ENCODE measurements at regions not wholly inside any gene's neighbourhood (a gene's known extent, or its start where the extent isn't known, plus 50 kb on each side); places are given as distances from the start of the nearest gene placed in this dataset.
"Not testable (repeated sequence)": the region's sequence is repeated elsewhere in the genome, so short reads cannot be mapped to it uniquely, and the experiment has no call there.

DNA sequence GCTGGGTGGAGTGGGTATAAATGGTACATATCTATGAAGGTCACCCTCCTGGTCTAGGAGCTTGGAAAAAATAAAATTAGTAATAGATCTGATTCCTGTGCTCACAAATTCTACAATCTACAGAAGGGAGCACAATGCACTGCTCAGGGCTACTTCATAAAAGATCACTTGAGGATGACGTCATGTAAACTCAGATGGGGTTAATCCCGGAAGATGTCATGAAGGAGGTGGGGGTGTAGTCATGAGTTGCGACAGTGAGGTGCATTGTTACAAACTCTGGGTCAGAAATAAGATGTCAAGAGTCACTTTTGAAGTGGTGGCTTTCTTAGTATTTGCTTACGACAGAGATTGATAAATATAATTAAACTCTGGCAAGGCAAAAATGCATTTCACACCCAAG is 68.2 kb downstream of the LHX9 start:
- DNase-seq (ENCODE audit: low read depth): no peak

DNA sequence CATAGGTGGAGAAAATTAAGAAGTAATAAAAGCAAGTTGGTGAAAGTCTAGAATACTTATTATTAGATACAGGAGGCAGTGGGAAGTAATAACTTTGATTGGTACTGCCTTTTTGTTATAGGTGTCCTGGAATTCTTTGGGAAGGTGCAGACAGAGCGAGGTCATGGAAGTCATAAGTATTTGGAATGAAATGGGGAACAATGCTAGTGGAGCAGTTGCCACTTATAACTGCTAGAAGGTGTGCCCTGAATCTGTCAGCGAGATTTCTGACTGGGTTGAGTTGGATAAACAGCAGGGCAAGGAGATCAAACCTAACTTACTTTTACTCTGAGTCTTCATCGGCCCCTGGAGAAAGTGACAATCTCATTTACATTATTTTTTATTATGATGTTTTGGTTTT is 69.6 kb downstream of the LHX9 start:
- no peak for DNase-seq (ENCODE audit: low read depth)

DNA sequence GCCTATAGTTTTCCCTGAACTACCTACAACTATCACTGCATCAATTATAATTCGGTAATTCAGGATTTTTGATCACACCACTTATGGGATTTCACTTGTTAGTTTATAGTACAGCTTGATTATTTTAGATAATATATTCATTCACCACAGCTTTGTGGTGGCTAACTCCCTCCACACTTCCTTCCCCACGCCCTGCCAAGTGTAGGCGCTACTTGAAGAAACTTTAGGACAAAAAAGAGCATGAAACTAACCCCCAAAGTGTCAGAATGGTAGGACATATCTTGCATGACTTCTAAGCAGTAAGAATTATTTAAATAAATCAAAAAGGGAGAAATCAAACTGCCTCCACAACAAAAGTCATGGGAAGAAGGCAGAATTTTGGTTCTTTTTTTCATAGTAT is 70.1 kb downstream of the LHX9 start:
- no peak for DNase-seq (ENCODE audit: low read depth)

DNA sequence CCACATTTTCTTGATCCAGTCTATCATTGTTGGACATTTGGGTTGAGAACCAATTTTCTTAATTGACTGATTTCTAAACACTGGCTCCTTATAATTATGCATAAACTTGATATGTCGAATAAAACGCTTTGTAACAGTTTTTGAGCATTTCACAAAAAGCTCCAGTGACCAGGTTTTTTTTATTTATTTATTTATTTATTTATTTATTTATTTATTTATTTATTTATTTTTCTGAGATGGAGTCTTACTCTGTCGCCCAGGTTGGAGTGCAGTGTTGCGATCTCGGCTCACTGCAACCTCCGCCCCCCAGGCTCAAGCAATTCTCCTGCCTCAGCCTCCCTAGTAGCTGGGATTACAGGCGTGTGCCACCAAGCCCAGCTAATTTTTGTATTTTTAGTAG is 71.4 kb downstream of the LHX9 start:
- DNase-seq (ENCODE audit: low read depth): not testable (repeated sequence)

DNA sequence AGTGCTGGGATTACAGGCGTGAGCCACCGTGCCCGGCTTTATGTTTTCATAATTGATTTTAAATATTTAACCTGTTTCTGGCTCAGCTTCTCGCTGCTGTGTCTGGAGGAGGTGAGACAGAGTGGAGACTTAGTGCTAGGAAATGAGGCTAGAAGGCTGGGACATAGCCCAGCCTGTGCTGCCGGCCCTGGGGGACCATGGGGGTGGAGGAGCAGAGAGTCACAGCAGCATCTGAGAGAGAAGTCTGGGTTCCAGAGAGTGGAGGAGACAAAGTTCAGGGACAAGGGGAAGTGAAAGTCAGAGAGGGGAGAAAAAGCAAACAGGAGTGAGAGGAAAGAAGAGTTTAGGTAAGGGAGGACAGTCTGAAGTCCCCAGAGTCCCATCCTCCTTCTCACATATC is 71.9 kb downstream of the LHX9 start:
- no peak for DNase-seq (ENCODE audit: low read depth)

DNA sequence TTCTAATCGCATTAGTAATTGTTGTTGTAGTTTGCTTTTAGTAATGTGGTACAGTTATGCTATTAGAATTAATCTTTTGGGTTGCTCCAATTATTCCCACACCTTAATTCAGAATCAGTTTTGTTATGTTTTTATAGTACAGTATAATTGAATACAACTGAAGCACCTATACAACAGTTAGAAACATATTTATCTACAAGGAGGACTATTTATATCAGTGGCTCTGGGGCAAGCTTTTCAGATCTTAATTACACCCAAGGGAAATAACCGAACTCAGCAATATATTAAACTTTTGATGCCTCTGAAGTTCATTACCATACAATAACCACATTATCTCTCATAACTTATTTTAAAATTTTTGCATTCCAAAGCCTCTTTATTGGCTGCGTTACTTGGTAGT is 74.4 kb downstream of the LHX9 start:
- DNase-seq (ENCODE audit: low read depth): no peak

DNA sequence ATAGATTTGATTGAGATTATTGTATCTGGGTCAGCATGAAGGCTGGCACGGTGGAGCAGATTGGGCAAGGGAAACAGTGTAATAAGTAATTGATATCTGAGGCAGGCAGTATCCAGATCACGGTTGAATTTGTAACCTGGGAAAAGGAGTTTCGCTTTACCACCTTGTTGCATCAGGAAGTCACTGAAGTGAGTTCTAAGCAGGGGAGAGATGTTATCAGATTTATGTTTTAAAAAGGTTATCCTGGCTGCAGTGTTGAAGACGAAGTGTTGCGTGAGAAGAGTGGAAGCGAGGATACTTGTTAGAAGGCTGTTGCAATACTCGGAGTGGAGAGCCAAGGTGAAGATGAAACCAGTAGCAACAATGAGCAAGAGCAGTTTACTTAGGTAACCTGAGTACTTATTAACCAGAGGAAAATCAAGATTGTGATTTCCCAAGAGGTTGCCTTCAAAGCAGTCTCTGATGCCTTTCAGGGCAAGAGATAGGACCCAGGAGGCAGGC is 77.8 kb downstream of the LHX9 start:
- DNase-seq (ENCODE audit: low read depth): no peak

DNA sequence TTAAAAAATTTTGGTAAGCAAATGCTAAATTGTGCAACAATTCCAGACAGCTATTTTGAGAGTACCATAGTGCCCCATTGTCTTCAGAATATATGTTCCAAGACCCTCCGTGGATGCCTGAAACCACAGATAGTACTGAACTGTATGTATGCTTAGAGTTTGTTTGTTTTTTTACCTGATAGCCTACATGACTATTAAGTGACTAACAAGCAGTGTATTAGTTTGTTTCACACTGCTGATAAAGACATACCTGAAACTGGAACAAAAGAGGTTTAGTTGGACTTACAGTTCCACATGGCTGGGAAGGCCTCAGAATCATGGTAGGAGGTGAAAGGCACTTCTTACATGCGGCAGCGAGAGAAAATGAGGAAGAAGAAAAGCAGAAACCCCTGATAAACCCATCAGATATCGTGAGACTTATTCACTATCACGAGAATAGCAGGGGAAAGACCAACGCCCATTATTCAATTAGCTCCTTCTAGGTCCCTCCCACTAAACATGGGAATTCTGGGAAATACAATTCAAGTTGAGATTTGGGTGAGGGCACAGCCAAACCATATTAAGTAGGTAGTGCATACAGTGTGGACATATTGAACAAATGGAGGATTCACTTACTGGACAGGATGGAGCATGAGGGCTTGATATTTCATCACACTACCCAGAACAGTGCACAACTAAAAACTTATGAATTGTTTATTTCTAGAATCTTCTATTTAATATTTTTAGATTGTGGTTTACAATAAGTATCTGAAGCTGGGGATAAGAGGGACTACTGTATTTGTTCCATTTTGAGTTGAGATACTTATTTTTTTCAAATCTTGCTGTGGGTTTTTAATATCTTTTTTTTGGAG is 78.5 kb downstream of the LHX9 start:
- no peak for DNase-seq (ENCODE audit: low read depth)

DNA sequence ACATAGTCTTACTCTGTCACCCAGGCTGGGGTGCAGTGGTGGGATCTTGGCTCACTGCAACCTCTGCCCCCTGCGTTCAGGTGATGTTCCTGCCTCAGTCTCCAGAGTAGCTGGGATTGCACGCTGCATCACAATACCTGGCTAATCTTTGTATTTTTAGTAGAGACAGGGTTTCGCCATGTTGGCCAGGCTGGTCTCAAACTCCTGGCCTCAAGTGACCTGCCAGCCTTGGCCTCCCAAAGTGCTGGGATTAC is 79.0 kb downstream of the LHX9 start:
- not testable (repeated sequence) for DNase-seq (ENCODE audit: low read depth)

DNA sequence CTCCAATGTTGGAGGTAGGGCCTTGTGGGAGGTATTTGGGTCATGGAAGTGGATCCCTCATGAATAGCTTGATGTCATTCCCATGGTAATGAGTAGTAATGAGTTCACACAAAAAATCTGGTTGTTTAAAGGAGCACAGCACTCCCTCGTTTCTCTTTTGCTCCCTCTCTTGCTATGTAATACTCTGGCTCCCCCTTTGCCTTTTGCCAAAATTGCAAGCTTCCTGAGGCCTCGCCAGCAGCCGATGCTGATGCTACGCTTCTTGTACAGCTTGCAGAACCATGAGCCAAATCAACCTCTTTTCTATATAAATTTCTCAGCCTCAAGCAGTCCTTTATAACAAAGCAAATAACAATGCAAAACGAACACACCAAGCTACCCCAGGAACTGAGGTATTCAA is 80.9 kb downstream of the LHX9 start:
- DNase-seq (ENCODE audit: low read depth): no peak

DNA sequence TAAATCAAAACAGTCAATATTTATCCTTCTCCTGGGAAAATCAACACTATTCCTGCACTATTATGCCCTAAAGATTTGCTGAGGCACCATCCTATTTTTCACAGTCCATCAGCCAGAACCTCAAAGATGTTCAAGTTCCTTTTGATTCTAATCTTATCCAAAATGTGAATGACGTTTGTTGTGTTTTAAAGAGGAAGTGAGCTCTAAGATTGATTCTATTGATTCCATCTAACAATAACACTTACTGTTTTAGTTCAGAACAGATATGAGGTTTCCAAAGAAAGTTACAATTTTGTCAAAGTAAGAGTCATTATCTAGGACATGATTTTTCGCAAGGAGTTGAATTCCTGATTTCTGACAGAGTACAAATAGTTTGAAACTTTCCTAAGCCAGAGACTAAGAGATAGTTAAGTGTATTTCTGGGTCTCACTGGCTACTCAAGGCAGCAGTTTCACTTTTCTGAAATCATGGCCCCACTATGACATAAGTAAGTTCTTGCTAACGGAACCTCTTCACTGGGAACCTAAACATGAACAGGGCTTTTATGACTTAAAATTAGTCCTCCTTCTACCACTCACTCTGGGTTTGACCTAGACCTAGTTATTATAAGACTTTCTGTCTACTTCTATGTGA is 84.7 kb downstream of the LHX9 start:
- DNase-seq (ENCODE audit: low read depth): peak; percentile 39

DNA sequence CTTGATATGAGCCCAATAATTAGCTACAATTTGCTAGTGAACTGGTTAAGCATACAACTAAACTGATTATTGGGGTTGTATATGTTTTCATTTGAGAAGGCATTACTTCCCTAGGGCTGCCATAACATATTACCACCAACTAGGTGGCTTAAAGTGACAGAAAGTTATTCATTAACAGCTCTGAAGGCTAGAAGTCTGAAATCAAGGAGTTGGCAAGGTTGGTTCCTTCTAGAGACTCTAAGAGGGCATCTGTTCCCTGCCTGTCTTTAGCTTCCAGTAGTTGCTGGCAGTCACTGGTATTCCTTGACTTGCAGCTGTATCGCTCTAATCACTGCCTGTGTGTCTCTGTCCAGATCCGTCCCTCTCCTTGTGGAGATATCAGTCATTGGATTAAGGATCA is 86.3 kb downstream of the LHX9 start:
- no peak for DNase-seq (ENCODE audit: low read depth)

DNA sequence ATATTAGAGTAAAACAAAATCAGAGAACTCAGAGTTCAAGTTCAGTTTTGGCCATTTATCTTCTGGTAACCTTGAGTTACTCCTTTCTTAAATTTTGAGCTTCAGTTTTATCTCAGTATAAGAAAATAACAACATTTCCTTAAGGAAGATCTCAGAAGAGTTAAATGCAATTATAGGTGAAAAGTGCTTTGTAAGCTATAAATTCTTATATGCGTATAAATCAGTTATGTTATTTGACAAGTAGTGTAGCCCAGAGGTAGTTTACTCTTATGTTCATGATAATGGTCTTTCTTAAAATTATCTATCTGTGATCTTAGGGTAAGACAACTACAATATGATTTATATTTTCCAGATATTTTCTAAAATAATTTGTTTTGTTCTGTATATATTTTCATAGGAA is 89.8 kb downstream of the LHX9 start:
- no peak for DNase-seq (ENCODE audit: low read depth)

DNA sequence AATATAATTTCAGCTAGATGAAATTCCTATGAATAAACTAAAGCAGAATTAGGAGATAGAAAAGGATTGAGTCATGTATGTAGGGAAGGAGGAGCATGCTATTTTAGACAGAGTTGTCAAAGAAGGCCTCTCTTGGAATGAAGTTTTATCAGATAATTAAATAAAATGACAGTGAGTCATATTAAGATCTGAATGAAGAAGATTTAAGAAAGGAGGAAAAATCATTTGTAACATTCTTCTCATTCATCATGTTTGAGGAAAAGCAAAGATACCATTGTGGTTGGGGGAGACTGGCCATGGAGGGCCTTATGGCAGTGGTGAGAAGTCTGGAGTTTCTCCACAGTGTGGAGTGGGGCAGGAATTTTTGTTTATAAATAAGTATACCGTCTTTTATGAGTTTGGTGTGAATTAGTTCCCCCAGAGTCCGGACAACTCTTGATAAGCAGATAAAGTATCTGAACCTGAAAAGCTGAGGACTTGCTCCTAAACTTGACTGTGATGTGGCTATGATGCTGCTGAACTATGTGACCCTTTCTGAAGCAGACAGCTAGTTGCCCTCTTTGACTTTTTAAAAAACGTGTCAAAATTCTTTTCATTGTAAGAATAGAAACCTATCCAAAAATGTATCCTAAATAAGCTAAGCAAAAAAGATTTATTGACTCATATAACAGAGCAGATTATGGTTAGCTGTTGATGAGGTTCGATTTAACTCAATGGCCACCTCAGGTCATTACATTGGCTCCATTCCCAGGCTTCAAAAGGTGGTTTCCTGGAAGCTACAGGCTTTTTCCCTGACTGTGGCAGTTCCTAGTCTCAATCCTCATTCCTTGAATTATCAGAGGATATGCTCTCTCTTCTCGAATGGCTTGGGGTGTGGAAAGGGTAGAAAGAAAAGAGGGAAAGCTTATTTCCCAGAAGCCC is 90.8 kb downstream of the LHX9 start:
- DNase-seq (ENCODE audit: low read depth): no peak

DNA sequence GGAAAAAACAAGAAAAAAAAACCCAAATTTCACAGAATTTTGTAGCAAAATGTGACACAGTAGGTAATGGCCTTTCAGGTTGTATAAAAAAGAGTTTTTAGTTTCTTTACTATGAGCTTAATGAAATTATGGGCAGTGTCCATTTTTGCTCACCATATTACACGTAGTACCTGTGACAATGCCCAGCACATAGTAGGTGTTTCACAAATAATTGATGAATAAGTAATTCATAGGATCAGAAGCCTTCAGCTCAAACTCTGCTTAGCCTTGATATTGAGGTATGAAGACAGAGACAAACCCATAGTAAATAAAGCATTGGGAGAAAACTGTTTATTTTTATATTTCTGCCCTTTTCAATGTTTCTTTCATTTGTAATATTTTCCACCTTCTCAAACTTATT is 97.2 kb downstream of the LHX9 start:
- no peak for DNase-seq (ENCODE audit: low read depth)

DNA sequence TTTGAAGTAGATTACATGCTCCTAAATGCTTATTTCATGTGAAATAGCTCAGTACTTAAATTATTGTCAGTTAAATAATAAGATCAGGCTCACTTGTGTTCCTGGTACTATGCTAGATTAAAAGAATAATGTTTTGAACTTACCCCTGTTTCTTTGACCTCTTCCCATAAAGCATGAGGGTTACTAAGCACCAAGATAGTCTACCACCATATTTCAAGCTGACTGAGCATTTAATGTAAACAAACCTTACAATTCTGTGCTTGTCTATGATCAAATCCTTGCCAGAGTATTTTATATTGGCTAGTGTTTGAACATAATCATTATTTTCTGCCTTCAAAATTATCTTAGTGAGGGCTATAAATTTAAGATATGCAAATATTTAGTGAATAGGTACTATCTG is 98.1 kb downstream of the LHX9 start:
- DNase-seq (ENCODE audit: low read depth): no peak

DNA sequence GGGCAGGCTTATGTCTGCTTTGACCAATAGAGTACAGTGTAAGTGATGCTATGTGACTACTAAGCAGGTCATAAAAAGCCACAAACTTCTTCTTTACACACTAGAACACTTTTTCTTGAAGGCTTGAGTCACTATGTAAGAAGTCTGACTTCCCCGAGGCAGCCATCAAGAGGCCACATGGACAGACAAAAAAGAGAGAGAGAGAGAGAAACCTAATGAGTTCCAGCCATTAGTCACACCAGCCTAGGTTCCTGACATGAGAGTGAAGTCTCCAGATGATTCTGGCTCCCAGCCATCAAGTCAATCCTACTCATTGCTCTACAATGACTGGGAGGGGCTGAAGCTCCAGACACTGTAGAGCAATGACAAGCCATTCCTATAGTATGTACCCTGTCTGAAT is 101.4 kb downstream of the LHX9 start:
- peak; percentile 82 for DNase-seq (ENCODE audit: low read depth)

DNA sequence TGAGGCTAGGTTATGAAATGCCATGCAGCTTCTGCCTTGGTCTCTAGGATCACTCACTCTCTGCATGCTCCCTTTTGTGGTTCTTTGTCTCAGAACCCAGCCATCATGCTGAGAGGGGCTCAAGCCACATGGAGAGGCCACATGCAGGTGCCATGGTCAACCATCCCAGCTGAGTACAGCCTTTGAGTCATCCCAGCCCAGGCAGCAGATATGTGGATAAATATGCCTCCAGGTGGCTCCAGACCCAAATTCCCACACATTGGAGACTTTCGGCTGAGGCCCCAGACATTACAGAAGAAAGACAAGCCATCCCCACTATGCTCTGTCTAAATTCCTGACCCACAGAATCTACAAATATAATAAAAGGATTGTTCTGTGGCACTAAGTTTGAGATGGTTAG is 102.0 kb downstream of the LHX9 start:
- no peak for DNase-seq (ENCODE audit: low read depth)

DNA sequence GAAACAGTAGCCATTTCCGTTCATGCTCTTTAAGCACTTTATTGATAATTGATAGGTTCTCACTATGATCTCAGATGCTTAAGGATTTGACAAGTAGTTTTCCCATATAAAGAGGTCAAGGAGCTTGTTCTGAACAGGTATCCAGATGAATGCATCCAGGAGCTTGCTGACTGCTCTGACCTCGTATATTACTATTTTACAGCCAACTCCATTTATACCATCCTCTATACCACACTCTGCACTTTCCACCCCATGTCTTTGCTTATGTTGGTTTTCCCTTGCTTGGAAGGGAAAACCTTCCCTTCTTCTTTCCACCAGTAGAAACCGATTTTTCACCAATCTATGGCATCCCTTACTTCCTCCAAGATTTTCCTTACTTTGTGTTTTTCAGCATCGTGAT is 107.2 kb downstream of the LHX9 start:
- DNase-seq (ENCODE audit: low read depth): no peak

DNA sequence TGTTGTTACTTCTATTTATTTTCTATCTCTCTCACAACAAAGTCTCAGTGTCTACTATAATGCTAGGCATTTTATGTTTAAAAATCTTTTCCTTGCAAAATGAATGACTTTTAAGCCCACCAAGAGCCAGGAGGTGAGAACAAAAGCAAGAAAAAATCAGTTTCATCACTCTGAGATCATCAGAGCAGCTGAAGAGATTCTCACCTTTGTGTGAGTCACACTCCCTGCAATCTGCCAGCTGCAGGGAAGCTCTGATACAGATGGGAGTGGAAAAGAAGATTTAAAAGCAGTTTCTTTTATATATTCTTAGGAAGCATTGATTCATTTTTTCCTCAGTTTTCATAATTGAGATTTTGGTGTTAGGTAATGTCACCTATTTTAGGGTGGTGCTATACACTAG is 107.6 kb downstream of the LHX9 start:
- DNase-seq (ENCODE audit: low read depth): no peak

DNA sequence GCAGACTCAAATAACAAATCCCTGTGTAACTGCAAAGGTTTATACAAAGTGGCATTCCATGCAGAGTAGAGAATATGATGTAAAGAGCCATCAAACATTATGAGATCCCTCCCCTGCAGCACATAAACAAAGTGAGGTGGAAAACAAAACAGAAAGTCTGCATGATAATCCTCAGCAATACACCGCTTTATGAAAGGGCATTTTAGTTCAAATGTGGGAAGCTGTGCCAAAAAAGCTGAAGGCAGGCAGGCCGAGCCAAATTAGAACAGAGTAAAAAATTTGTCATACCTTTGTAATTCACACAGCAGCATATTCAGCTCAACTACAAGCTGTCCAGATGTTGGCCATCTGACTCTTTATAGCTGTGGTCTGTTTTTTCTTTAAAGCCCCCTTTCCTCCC is 113.5 kb downstream of the LHX9 start:
- DNase-seq (ENCODE audit: low read depth): peak; percentile 28

DNA sequence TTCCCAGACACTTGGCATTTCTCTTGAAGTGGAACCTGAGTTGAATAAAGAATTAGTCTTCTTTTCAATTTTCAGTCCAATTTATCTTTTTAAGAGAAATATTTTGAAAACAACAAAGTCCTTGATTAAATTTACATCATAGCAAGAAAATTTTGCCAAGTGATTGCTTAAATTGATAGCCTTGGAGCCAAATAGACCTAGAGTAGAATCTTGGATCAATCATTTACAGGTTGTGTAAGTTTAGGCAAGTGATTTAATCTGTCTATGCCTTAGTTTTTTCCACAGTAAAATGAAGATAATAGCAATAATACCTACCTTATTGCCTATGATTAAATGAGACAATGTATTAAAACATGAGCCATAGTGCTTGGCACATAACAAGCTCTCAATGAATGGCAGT is 113.9 kb downstream of the LHX9 start:
- DNase-seq (ENCODE audit: low read depth): no peak

DNA sequence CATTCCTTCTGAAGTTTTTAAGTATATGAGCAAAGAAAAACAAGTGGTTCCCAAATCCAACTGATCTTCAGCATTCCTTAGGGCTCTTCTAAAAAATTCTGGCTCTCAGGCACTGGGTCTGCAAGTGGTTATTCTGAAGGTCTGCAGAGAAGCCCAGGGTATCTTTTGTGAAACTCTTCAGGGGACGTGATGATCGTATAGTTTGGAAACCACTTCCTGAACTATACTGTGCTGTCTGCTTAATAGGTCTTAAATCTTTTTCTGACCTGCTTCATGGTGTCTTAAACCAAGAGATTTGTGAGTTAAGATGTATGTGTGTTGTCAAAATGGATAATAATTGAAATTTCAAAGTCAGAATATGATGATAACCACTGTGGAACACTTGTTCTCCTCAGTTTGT is 115.5 kb downstream of the LHX9 start:
- DNase-seq (ENCODE audit: low read depth): no peak

Data from GM04503 (cell line).